Nephron progenitor cell (in vitro differentiated cells): ENCODE measurements at regions not wholly inside any gene's neighbourhood (a gene's known extent, or its start where the extent isn't known, plus 50 kb on each side); places are given as distances from the start of the nearest gene placed in this dataset.
"Not testable (repeated sequence)": the region's sequence is repeated elsewhere in the genome, so short reads cannot be mapped to it uniquely, and the experiment has no call there.

Experiments used
- DNase-seq: peaks from one replicate; pipeline ENCODE4 v3.0.0; 2021
- H3K27ac Mint-ChIP-seq: 2 replicates; pipeline ENCODE4 v1.8.0; 2021; ENCODE audit warnings: mild to moderate bottlenecking, moderate library complexity, mixed read lengths
- H3K27me3 Mint-ChIP-seq: 2 replicates; pipeline ENCODE4 v1.8.0; 2021; ENCODE audit warnings: mild to moderate bottlenecking, low read depth, mixed read lengths; ENCODE audit not compliant: poor library complexity
- H3K36me3 Mint-ChIP-seq: 2 replicates; pipeline ENCODE4 v1.8.0; 2021; ENCODE audit warnings: low read depth, mixed read lengths
- H3K4me1 Mint-ChIP-seq: 2 replicates; pipeline ENCODE4 v1.8.0; 2021; ENCODE audit warnings: mixed read lengths
- H3K4me3 Mint-ChIP-seq: 2 replicates; pipeline ENCODE4 v1.8.0; 2021; ENCODE audit warnings: mild to moderate bottlenecking, moderate library complexity, mixed read lengths
- H3K9me3 Mint-ChIP-seq: 2 replicates; pipeline ENCODE4 v1.8.0; 2021; ENCODE audit warnings: mild to moderate bottlenecking, moderate library complexity, mixed read lengths
- CTCF ChIP-seq: fragments of 200-600 bp; sonication (generic); IDR thresholded peaks from 2 replicates; pipeline ENCODE4 v1.5.0; 2021; ENCODE audit warnings: antibody characterized with exemption

- Mint-ChIP-seq H3K36me3 (no peaks in the 10 kb centered on the region), H3K4me1 (peaks cover 11% of the 10 kb centered on the region), H3K9me3 (peaks cover 17% of the 10 kb centered on the region), H3K27me3 (peaks cover 13% of the 10 kb centered on the region), H3K4me3 (no peak overlapping the region), H3K27ac (peak overlapping the region; percentile 26)
- no peak for DNase-seq
- no peak for TF ChIP-seq CTCF
Measured at GRCh38 chr16:17001471-17001870, 469.3 kb downstream of the XYLT1 start.

- no peak for DNase-seq
- peaks cover 15% of the 10 kb centered on the region for H3K27me3 Mint-ChIP-seq
- peaks cover 17% of the 10 kb centered on the region for H3K9me3 Mint-ChIP-seq
- no peak overlapping the region for H3K27ac Mint-ChIP-seq
- H3K4me1 Mint-ChIP-seq = peaks cover 11% of the 10 kb centered on the region
- no peak for TF ChIP-seq CTCF
- no peaks in the 10 kb centered on the region for H3K36me3 Mint-ChIP-seq
- H3K4me3 Mint-ChIP-seq = no peak overlapping the region
Measured at GRCh38 chr16:17002565-17002964, 468.2 kb downstream of the XYLT1 start.

- peaks cover 28% of the 10 kb centered on the region for H3K9me3 Mint-ChIP-seq
- H3K27ac Mint-ChIP-seq, H3K4me1 Mint-ChIP-seq, DNase-seq, H3K4me3 Mint-ChIP-seq, H3K36me3 Mint-ChIP-seq: not testable (repeated sequence)
- peaks cover 15% of the 10 kb centered on the region for H3K27me3 Mint-ChIP-seq
Measured at GRCh38 chr16:17005963-17006362, 464.8 kb downstream of the XYLT1 start.

- Mint-ChIP-seq H3K27me3 (peaks cover 17% of the 10 kb centered on the region), H3K4me3 (no peak overlapping the region), H3K4me1 (peaks cover 14% of the 10 kb centered on the region), H3K9me3 (peaks cover 17% of the 10 kb centered on the region), H3K27ac (no peak overlapping the region), H3K36me3 (no peaks in the 10 kb centered on the region)
- DNase-seq = no peak
- TF ChIP-seq CTCF = no peak
Measured at GRCh38 chr16:17011712-17012111, 459.0 kb downstream of the XYLT1 start.

GRCh38 chr16:17013038-17013437, 457.7 kb downstream of the XYLT1 start:
- Mint-ChIP-seq H3K4me1 (peaks cover 15% of the 10 kb centered on the region), H3K27ac (no peak overlapping the region), H3K4me3 (no peak overlapping the region), H3K36me3 (no peaks in the 10 kb centered on the region), H3K27me3 (peaks cover 9% of the 10 kb centered on the region), H3K9me3 (peaks cover 24% of the 10 kb centered on the region)
- no peak for TF ChIP-seq CTCF
- DNase-seq = no peak

- Mint-ChIP-seq H3K9me3 (peaks cover 21% of the 10 kb centered on the region), H3K4me3 (no peak overlapping the region), H3K27me3 (peaks cover 8% of the 10 kb centered on the region), H3K36me3 (no peaks in the 10 kb centered on the region), H3K27ac (no peak overlapping the region), H3K4me1 (peaks cover 29% of the 10 kb centered on the region)
- TF ChIP-seq CTCF = no peak
- DNase-seq = no peak
Measured at GRCh38 chr16:17014484-17015121, 456.2 kb downstream of the XYLT1 start.
